Neural progenitor cell (in vitro differentiated cells): ENCODE measurements at regions not wholly inside any gene's neighbourhood (a gene's known extent, or its start where the extent isn't known, plus 50 kb on each side); places are given as distances from the start of the nearest gene placed in this dataset.

Experiments used
- DNase-seq: peaks from one replicate; pipeline ENCODE4 v3.0.0-alpha.2; 2016; ENCODE audit warnings: low spot score
- H2AFZ ChIP-seq: fragments of 200-600 bp; sonication (generic); replicated peaks from 2 replicates; pipeline ENCODE4 v1.6.1; 2016; ENCODE audit warnings: antibody characterized with exemption
- H3F3A ChIP-seq: fragments of 200-600 bp; sonication (generic); 2 replicates; pipeline ENCODE4 v1.6.1; 2016; ENCODE audit warnings: antibody characterized with exemption, low read depth
- H3K27ac ChIP-seq: fragments of 200-600 bp; sonication (generic); 2 replicates; pipeline ENCODE4 v1.5.1; 2016; ENCODE audit warnings: mild to moderate bottlenecking
- H3K27me3 ChIP-seq: fragments of 200-600 bp; sonication (generic); 2 replicates; pipeline ENCODE4 v1.6.1; 2016; ENCODE audit warnings: mild to moderate bottlenecking, moderate library complexity
- H3K36me3 ChIP-seq: fragments of 200-600 bp; sonication (generic); 2 replicates; pipeline ENCODE4 v1.5.1; 2016
- H3K4me1 ChIP-seq: fragments of 200-600 bp; sonication (generic); 2 replicates; pipeline ENCODE4 v1.6.1; 2016; ENCODE audit warnings: mixed run types
- H3K4me2 ChIP-seq: fragments of 200-600 bp; sonication (generic); 2 replicates; pipeline ENCODE4 v1.6.1; 2016
- H3K4me3 ChIP-seq: fragments of 200-600 bp; sonication (generic); 2 replicates; pipeline ENCODE4 v1.5.1; 2016
- H3K79me2 ChIP-seq: fragments of 200-600 bp; sonication (generic); 2 replicates; pipeline ENCODE4 v1.6.1; 2016; ENCODE audit warnings: low read depth
- H3K9ac ChIP-seq: fragments of 200-600 bp; sonication (generic); 2 replicates; pipeline ENCODE4 v1.6.1; 2016
- H3K9me3 ChIP-seq: fragments of 200-600 bp; sonication (generic); 2 replicates; pipeline ENCODE4 v1.5.1; 2016; ENCODE audit warnings: low read depth
- H4K20me1 ChIP-seq: fragments of 200-600 bp; sonication (generic); 2 replicates; pipeline ENCODE4 v1.6.1; 2016; ENCODE audit warnings: low read depth
- H3K27ac Mint-ChIP-seq: 3 replicates; pipeline ENCODE4 v1.8.0; 2021; ENCODE audit warnings: mixed read lengths
- H3K27me3 Mint-ChIP-seq: 2 replicates; pipeline ENCODE4 v1.8.0; 2022; ENCODE audit warnings: low read depth, mild to moderate bottlenecking, inconsistent platforms, moderate library complexity, mixed read lengths; ENCODE audit not compliant: insufficient read depth
- H3K36me3 Mint-ChIP-seq: 3 replicates; pipeline ENCODE4 v1.8.0; 2021; ENCODE audit warnings: mixed read lengths
- H3K4me1 Mint-ChIP-seq: 3 replicates; pipeline ENCODE4 v1.8.0; 2021; ENCODE audit warnings: mixed read lengths
- H3K4me3 Mint-ChIP-seq: 3 replicates; pipeline ENCODE4 v1.8.0; 2021; ENCODE audit warnings: mild to moderate bottlenecking, moderate library complexity, mixed read lengths
- H3K9me3 Mint-ChIP-seq: 3 replicates; pipeline ENCODE4 v1.8.0; 2020; ENCODE audit warnings: mixed read lengths
- CTCF ChIP-seq: fragments of 200-600 bp; sonication (generic); IDR thresholded peaks from 2 replicates; pipeline ENCODE4 v1.5.1; 2017; ENCODE audit warnings: antibody characterized with exemption, mild to moderate bottlenecking
- EZH2 ChIP-seq: fragments of 200-600 bp; sonication (generic); IDR thresholded peaks from 2 replicates; pipeline ENCODE4 v1.6.1; 2017; ENCODE audit warnings: antibody characterized with exemption, mild to moderate bottlenecking, moderate library complexity
- EZH2phosphoT487 ChIP-seq: fragments of 200-600 bp; sonication (generic); IDR thresholded peaks from 2 replicates; pipeline ENCODE4 v1.6.1; 2017; ENCODE audit warnings: antibody characterized with exemption

- Mint-ChIP-seq H3K27me3 (peaks cover 2% of the 10 kb centered on the region), H3K27ac (no peak overlapping the region), H3K9me3 (peaks cover 8% of the 10 kb centered on the region)
These were observed 72.6 kb upstream of the AJAP1 start for GRCh38 chr1:4581807-4582206.

GRCh38 chr1:4584449-4584848 lies 70.0 kb upstream of the AJAP1 start:
- H4K20me1 ChIP-seq: no peaks in the 10 kb centered on the region
- Mint-ChIP-seq H3K9me3 (peaks cover 3% of the 10 kb centered on the region), H3K36me3 (no peaks in the 10 kb centered on the region), H3K27me3 (peaks cover 2% of the 10 kb centered on the region), H3K4me3 (no peak overlapping the region), H3K4me1 (no peaks in the 10 kb centered on the region), H3K27ac (peak overlapping the region; percentile 30)
- peaks cover 15% of the 10 kb centered on the region for H3K27me3 ChIP-seq
- H3K4me2 ChIP-seq: no peak overlapping the region
- H3K36me3 ChIP-seq: no peaks in the 10 kb centered on the region
- no peaks in the 10 kb centered on the region for H3K79me2 ChIP-seq
- H3K9me3 ChIP-seq: no peaks in the 10 kb centered on the region
- TF ChIP-seq EZH2phosphoT487 (no peak), EZH2 (no peak), CTCF (no peak)
- no peak overlapping the region for H3K27ac ChIP-seq
- no peak for DNase-seq
- H3K9ac ChIP-seq: no peak overlapping the region
- no peak overlapping the region for H3K4me3 ChIP-seq
- H2AFZ ChIP-seq: no peak overlapping the region
- H3K4me1 ChIP-seq: no peaks in the 10 kb centered on the region
- no peaks in the 10 kb centered on the region for H3F3A ChIP-seq

More at GRCh38 chr1:4581807-4582206, 72.6 kb upstream of the AJAP1 start:
- DNase-seq: no peak
- no peak for TF ChIP-seq EZH2phosphoT487
- TF ChIP-seq EZH2: no peak
- no peak for TF ChIP-seq CTCF
- no peak overlapping the region for H3K27ac ChIP-seq
- no peak overlapping the region for H2AFZ ChIP-seq
- no peaks in the 10 kb centered on the region for H3K4me1 ChIP-seq
- H3K79me2 ChIP-seq: no peaks in the 10 kb centered on the region
- H3K9me3 ChIP-seq: peaks cover 7% of the 10 kb centered on the region
- no peaks in the 10 kb centered on the region for H3K4me1 Mint-ChIP-seq
- H3K36me3 Mint-ChIP-seq: no peaks in the 10 kb centered on the region
- H3K9ac ChIP-seq: no peak overlapping the region
- no peaks in the 10 kb centered on the region for H3K36me3 ChIP-seq
- no peaks in the 10 kb centered on the region for H3F3A ChIP-seq
- peaks cover 15% of the 10 kb centered on the region for H3K27me3 ChIP-seq
- H3K4me2 ChIP-seq: no peak overlapping the region
- H3K4me3 Mint-ChIP-seq: no peak overlapping the region
- H4K20me1 ChIP-seq: no peaks in the 10 kb centered on the region
- no peak overlapping the region for H3K4me3 ChIP-seq

- Mint-ChIP-seq H3K4me3 (no peak overlapping the region), H3K27ac (no peak overlapping the region), H3K4me1 (no peaks in the 10 kb centered on the region), H3K36me3 (no peaks in the 10 kb centered on the region), H3K9me3 (peaks cover 3% of the 10 kb centered on the region), H3K27me3 (peaks cover 2% of the 10 kb centered on the region)
- no peak overlapping the region for H2AFZ ChIP-seq
- H3F3A ChIP-seq: no peaks in the 10 kb centered on the region
- no peak overlapping the region for H3K4me3 ChIP-seq
- no peak overlapping the region for H3K9ac ChIP-seq
- TF ChIP-seq EZH2 (no peak), CTCF (peak; percentile 68), EZH2phosphoT487 (no peak)
- H3K36me3 ChIP-seq: no peaks in the 10 kb centered on the region
- H4K20me1 ChIP-seq: no peaks in the 10 kb centered on the region
- H3K27ac ChIP-seq: no peak overlapping the region
- no peaks in the 10 kb centered on the region for H3K79me2 ChIP-seq
- DNase-seq: peak; percentile 71
- H3K4me1 ChIP-seq: no peaks in the 10 kb centered on the region
- no peaks in the 10 kb centered on the region for H3K9me3 ChIP-seq
- H3K27me3 ChIP-seq: peaks cover 15% of the 10 kb centered on the region
- H3K4me2 ChIP-seq: no peak overlapping the region
These were observed 69.2 kb upstream of the AJAP1 start for GRCh38 chr1:4585216-4585615.
